ENCODE measurements at regions not wholly inside any gene's neighbourhood (a gene's known extent, or its start where the extent isn't known, plus 50 kb on each side); places are given as distances from the start of the nearest gene placed in this dataset.

DNA sequence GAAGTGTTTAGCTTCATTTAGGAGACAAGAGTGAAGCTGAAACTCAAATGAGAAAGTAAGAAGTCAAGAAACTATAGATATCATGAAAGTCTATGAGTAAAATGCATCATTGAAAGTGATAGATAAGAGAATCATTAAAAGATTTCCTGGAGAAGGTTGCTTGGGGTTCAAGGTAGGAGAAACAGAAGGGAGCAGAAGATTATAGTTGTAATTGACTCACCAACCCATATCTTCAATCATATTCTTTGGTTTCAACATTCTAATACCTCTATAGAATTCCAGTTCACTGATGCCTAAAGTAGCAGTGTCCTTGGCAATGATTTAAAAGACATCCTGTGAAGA lies 365.7 kb upstream of the RIOK2 start:
- TF ChIP-seq, protein P1, sequence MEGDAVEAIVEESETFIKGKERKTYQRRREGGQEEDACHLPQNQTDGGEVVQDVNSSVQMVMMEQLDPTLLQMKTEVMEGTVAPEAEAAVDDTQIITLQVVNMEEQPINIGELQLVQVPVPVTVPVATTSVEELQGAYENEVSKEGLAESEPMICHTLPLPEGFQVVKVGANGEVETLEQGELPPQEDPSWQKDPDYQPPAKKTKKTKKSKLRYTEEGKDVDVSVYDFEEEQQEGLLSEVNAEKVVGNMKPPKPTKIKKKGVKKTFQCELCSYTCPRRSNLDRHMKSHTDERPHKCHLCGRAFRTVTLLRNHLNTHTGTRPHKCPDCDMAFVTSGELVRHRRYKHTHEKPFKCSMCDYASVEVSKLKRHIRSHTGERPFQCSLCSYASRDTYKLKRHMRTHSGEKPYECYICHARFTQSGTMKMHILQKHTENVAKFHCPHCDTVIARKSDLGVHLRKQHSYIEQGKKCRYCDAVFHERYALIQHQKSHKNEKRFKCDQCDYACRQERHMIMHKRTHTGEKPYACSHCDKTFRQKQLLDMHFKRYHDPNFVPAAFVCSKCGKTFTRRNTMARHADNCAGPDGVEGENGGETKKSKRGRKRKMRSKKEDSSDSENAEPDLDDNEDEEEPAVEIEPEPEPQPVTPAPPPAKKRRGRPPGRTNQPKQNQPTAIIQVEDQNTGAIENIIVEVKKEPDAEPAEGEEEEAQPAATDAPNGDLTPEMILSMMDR (IDR thresholded peaks at IDR 0.05) = no peak
- no peak for TF ChIP-seq POLR2AphosphoS5 (IDR thresholded peaks at IDR 0.05; ENCODE audit: low read depth, low read length)
- TF ChIP-seq, protein P2, sequence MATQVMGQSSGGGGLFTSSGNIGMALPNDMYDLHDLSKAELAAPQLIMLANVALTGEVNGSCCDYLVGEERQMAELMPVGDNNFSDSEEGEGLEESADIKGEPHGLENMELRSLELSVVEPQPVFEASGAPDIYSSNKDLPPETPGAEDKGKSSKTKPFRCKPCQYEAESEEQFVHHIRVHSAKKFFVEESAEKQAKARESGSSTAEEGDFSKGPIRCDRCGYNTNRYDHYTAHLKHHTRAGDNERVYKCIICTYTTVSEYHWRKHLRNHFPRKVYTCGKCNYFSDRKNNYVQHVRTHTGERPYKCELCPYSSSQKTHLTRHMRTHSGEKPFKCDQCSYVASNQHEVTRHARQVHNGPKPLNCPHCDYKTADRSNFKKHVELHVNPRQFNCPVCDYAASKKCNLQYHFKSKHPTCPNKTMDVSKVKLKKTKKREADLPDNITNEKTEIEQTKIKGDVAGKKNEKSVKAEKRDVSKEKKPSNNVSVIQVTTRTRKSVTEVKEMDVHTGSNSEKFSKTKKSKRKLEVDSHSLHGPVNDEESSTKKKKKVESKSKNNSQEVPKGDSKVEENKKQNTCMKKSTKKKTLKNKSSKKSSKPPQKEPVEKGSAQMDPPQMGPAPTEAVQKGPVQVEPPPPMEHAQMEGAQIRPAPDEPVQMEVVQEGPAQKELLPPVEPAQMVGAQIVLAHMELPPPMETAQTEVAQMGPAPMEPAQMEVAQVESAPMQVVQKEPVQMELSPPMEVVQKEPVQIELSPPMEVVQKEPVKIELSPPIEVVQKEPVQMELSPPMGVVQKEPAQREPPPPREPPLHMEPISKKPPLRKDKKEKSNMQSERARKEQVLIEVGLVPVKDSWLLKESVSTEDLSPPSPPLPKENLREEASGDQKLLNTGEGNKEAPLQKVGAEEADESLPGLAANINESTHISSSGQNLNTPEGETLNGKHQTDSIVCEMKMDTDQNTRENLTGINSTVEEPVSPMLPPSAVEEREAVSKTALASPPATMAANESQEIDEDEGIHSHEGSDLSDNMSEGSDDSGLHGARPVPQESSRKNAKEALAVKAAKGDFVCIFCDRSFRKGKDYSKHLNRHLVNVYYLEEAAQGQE (IDR thresholded peaks at IDR 0.05; ENCODE audit: insufficient read depth in 1 of 2, low read depth in 2 of 2, low read length in 1 of 2) = no peak
- no peak for TF ChIP-seq SIN3A (IDR thresholded peaks at IDR 0.05; ENCODE audit: borderline replicate concordance, insufficient read depth, low read depth, low read length)
